HTR-8/SVneo (cell line): ENCODE measurements at regions not wholly inside any gene's neighbourhood (a gene's known extent, or its start where the extent isn't known, plus 50 kb on each side); places are given as distances from the start of the nearest gene placed in this dataset.
"Not testable (repeated sequence)": the region's sequence is repeated elsewhere in the genome, so short reads cannot be mapped to it uniquely, and the experiment has no call there.

Experiments
- DNase-seq: peaks from one replicate; pipeline ENCODE4 v3.0.0; 2011; ENCODE audit warnings: low spot score, mixed read lengths; ENCODE audit not compliant: insufficient read length
- FAIRE-seq: peaks from 2 replicates; lab custom pipeline; 2011; peaks lifted over from hg19 to GRCh38; lab: Jason Lieb, UNC

DNA sequence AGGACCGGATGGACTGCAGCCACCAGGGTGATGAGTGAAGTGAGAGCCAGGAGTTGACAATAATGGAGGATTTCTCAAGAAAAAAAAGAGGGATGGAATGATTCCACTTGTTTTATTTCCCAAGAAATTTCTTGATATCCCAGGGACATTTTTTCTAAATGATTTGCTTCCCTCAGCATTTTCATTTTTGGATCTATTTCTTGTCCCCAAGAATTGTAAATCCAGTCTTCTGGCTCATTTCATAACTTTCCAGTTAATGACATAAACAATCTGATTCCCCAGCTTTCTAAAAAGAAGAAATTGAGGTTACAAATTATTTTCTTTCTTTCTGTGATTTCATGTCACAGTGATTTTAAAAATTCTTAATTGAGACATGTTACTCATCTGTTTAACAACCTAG is 446.5 kb downstream of the PRR16 start:
- no peak for FAIRE-seq

GRCh38 chr5:120913396-120913795 is 449.3 kb downstream of the PRR16 start:
- FAIRE-seq (no peak), DNase-seq (no peak)

More for the DNA sequence above, 446.5 kb downstream of the PRR16 start:
- no peak for DNase-seq

DNA sequence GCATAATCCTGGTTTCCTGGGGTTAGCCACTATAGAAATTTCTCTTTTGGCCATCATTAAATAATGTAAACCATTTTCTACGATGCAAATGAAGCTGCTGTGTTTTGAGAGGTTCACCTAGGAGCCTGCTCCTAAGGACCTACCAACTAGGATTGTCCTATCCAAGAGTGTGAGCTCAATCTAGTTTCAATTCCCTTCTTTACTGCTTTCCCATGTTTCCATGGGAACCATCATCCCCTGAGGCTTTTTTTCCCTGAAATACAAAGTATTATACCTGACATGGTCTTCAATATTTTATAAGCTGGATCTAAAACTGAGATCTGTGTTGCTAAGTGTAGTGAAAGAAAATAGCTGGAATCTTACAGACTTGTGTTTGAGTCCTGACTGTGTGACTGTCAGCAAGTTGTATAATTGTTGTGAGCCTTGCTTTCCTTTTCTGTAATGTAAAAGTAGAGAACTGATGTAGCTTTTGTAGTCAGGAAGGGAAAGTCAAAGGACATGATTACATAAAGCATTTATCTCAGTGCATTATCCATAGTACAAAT is 453.2 kb downstream of the PRR16 start:
- no peak for FAIRE-seq
- no peak for DNase-seq

GRCh38 chr5:120919017-120919416 is 454.9 kb downstream of the PRR16 start:
- FAIRE-seq (no peak), DNase-seq (no peak)

- DNase-seq: no peak
- FAIRE-seq: no peak
These were observed 458.9 kb downstream of the PRR16 start for GRCh38 chr5:120923026-120923425.

- FAIRE-seq: no peak
- no peak for DNase-seq
These were observed 462.4 kb downstream of the PRR16 start for GRCh38 chr5:120926471-120926870.

GRCh38 chr5:120927950-120928530 is 463.9 kb downstream of the PRR16 start:
- DNase-seq (no peak), FAIRE-seq (no peak)

DNA sequence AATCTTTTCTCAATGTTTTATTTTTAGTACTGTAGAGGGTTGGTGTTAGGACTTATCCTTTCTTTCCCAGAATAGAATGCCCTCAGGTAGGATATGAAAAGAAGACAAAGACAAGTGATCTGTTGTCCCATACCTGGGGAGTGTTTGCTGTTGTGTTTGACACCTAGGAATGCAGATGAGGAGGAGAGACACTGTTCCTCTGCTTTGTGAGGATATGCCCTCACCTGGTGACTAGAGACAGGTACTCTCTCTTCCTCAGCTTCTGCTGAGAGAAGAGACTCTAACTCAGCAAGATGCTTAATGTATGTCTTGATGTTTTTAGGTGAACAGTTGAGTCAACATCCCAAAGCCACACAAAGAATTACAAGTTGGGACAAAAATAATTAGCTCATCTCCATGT is 468.4 kb downstream of the PRR16 start:
- no peak for FAIRE-seq

GRCh38 chr5:120934031-120934430 is 469.9 kb downstream of the PRR16 start:
- no peak for FAIRE-seq

More for the DNA sequence above, 468.4 kb downstream of the PRR16 start:
- DNase-seq: no peak

DNA sequence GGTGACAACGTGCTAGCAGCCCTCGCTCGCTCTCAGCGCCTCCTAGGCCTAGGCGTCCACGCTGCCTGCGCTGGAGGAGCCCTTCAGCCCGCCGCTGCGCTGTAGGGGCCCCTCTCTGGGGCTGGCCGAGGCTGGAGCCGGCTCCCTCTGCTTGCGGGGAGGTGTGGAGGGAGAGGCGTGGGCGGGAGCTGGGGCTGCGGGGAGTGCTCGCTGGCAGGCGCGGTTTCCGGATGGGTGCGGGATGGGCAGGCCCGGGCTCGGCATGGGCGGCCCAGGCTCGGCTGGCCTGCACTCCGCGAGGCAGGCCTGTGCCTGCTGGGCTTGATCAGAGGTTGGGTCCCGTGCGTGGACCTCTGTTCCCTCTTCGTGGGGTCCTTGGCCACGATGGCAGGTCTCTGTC is 472.6 kb downstream of the PRR16 start:
- FAIRE-seq: no peak
- no peak for DNase-seq

More at GRCh38 chr5:120934031-120934430, 469.9 kb downstream of the PRR16 start:
- DNase-seq: no peak

DNA sequence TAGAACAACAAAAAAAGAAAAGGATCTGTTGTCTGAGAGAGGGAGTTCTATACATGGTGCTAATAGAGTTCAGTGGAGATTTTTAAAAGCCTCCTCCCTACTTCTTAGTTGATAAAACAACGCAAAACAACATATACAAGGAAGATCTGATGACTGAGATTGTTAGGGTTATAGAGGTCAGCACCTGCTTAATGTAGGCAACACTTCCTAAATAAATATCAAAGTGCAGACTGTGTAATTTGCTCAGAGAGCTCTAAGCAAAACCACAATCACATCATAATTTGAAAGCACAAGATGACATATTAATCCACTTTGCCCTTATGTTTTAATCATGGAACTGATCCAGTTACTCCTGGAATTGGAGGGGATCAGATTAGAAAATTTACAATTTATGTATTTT is 474.5 kb downstream of the PRR16 start:
- FAIRE-seq (no peak), DNase-seq (no peak)

DNA sequence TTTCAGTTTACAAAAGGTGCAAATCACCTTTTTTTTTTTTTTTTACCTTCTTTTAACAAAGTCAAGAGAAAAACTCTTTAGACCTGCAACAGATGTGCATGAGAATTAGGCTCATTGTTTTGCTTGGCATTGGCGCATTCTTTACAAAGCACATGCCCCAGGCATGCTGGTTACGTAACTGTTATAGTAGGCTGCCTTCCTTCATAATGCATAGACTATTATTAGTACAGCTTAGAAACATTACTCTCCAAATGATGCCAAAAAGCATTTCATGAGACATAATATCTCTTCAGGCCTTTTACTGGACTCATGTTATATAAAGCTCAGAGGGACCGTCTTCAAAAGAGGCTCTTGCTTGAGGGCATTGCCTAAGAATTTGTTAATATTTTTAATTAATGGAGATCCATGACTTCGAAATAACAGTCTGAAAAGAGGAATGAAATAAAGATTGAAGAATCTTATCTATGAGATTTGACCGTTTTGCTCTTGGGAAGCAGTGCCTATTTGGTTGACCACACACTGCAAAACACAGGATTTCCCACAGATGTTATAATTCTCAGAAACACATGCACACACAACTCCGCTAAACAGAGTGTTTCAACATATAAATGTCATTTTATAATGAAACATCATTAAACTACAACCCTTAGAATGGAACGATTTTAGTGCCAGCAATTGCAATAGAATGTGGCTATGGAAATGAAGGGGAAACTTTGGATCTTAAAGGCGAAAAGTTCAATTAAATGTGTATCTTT is 478.7 kb downstream of the PRR16 start:
- DNase-seq: no peak
- no peak for FAIRE-seq

DNA sequence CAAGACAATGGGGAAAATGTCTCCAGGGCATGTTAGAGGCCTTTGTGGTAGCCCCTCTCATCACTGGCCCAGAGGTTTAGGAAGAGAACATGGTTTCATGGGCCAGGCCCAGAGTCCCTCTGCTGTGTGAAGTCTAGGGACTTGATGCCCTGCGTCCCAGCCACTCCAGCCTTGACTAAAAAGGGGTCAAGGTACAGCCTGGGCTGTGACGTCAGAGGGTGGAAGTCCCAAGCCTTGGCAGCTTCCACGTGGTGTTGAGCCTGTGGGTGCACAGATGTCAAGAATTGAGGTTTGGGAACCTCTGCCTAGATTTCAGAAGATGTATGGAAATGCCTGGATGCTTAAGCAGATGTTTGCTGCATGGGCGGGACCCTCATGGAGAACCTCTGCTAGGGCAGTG is 485.5 kb downstream of the PRR16 start:
- not testable (repeated sequence) for FAIRE-seq, DNase-seq

DNA sequence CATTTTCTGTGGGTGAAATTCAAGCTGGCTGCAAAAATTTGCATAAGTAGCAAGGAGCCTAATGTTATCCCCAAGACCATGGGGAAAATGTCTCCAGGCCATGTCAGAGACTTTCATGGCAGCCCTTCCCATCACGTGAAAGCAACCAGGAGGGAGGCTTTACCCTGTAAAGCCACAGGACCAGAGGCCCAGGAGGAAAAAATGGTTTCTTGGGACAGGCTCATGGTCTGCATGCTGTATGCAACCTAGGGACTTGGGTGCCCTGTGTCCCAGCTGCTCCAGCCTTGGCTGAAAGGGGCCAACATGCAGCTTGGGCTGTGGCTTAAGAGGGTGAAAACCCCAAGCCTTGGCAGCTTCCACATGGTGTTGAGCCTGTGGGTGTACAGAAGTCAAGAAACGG is 489.3 kb downstream of the PRR16 start:
- not testable (repeated sequence) for FAIRE-seq, DNase-seq

- DNase-seq (no peak), FAIRE-seq (no peak)
These were observed 490.2 kb downstream of the PRR16 start for GRCh38 chr5:120954255-120954654.

- FAIRE-seq (no peak), DNase-seq (no peak)
These were observed 491.7 kb downstream of the PRR16 start for GRCh38 chr5:120955795-120956194.

GRCh38 chr5:120958877-120959485 is 494.9 kb downstream of the PRR16 start:
- FAIRE-seq (no peak), DNase-seq (no peak)

- DNase-seq (no peak), FAIRE-seq (no peak)
These were observed 496.4 kb downstream of the PRR16 start for GRCh38 chr5:120960510-120960909.

- no peak for FAIRE-seq
- no peak for DNase-seq
These were observed 503.3 kb downstream of the PRR16 start for GRCh38 chr5:120967366-120967765.

- no peak for FAIRE-seq
These were observed 510.6 kb downstream of the PRR16 start for GRCh38 chr5:120974690-120975089.

DNA sequence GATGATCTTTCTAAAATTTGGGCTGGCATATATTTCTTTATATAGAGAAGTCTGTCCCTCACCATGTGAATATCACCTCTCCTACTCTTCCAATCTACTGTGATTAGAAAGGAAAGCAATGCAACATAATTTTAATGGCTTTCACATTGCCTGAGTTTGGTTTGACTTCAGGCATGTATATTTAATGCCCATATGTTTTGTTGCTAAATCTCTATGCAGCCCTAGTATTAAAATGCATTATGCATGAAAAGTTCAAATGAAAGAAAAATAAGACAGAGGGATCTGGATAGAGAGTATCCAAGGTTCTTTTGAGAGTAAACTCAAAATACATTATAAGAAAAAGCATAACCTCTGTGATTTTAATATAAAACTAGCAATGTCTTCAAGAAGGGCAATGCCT is 518.3 kb downstream of the PRR16 start:
- FAIRE-seq (no peak), DNase-seq (no peak)

More at GRCh38 chr5:120974690-120975089, 510.6 kb downstream of the PRR16 start:
- DNase-seq: no peak
